ENCODE measurements at regions not wholly inside any gene's neighbourhood (a gene's known extent, or its start where the extent isn't known, plus 50 kb on each side); places are given as distances from the start of the nearest gene placed in this dataset.

DNA sequence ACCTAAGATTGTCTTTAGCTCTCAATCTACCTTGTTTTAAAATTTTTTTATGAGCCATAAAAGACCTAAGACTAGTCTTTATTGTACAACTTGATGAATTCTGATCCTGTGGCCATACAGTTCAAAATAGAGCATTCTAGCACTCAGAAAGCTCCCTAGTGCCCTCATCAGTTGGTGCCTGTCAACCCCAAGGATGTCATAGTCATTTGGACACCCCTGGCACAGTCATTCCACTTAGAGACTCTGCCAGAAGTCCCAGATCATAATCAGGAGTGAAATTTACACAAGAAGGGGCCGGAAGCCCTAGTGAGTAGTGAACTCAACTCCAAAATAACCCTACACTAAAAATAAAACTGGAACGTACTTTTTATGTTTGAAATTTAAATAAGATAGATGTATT lies 80.0 kb upstream of the INSIG1 start:
- Histone ChIP-seq H3K4me3 (ENCODE audit: low read depth, low read length) (no peak overlapping the region), H3K36me3 (replicated peaks) (no peaks in the 10 kb centered on the region), H3K27ac (no peak overlapping the region), H3K27me3 (replicated peaks) (no peaks in the 10 kb centered on the region)
- in situ Hi-C loops (cut with HindIII; ENCODE audit: low pct_ligation_motif_present, low sequenced_read_pairs): no loop called here
- TF ChIP-seq, protein P1, sequence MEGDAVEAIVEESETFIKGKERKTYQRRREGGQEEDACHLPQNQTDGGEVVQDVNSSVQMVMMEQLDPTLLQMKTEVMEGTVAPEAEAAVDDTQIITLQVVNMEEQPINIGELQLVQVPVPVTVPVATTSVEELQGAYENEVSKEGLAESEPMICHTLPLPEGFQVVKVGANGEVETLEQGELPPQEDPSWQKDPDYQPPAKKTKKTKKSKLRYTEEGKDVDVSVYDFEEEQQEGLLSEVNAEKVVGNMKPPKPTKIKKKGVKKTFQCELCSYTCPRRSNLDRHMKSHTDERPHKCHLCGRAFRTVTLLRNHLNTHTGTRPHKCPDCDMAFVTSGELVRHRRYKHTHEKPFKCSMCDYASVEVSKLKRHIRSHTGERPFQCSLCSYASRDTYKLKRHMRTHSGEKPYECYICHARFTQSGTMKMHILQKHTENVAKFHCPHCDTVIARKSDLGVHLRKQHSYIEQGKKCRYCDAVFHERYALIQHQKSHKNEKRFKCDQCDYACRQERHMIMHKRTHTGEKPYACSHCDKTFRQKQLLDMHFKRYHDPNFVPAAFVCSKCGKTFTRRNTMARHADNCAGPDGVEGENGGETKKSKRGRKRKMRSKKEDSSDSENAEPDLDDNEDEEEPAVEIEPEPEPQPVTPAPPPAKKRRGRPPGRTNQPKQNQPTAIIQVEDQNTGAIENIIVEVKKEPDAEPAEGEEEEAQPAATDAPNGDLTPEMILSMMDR (IDR thresholded peaks at IDR 0.05; ENCODE audit: low read depth, low read length, missing control alignments): no peak
- DNase-seq: no peak

DNA sequence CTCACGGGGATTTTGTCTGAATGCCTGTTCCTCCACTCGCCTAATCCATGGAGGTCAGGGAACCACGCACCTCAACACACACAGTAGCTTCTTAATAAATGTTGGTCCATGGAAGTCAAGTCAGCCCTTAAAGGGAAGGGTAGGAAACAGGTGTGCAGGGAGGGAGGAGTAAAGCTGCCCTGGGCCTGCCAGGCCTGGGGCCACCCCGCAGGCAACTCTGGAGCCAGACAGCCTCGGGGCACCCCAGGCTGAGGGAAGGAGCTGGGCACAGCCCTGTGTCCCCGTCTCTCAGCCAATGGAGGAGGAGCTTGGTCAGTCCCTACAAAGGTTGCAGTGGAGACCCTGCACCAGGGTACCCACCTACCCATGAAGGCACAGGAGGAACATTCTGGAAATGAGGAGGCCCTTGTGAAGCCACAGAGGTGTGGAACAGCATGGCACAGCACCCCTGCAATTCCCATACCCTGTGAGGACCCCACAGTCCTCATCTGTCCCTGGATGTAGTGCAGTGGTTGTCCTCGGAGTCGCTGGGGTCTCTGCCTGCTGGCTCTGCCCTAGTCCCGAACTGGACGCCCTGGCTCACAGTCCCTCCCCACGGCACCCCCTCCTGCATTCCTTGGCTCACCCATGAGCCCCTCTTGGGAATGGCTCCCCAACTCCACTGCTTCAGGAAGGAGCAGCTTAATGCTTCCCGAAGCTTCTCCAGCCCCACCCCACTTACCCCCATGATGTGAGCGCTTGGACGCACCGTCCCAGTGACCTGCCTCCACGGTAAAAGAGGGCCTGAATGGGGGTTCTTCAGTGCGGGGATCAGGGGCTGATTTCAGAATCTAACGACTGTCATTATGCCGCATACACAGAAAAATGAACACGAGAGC lies 79.2 kb upstream of the INSIG1 start:
- TF ChIP-seq, protein P1 (IDR thresholded peaks at IDR 0.05; ENCODE audit: low read depth, low read length, missing control alignments): no peak
- in situ Hi-C loops (cut with HindIII; ENCODE audit: low pct_ligation_motif_present, low sequenced_read_pairs): no loop called here
- no peak for DNase-seq
- no peaks in the 10 kb centered on the region for H3K27me3 ChIP-seq (replicated peaks)
- no peaks in the 10 kb centered on the region for H3K36me3 ChIP-seq (replicated peaks)
- H3K27ac ChIP-seq: no peak overlapping the region
- no peak overlapping the region for H3K4me3 ChIP-seq (ENCODE audit: low read depth, low read length)

DNA sequence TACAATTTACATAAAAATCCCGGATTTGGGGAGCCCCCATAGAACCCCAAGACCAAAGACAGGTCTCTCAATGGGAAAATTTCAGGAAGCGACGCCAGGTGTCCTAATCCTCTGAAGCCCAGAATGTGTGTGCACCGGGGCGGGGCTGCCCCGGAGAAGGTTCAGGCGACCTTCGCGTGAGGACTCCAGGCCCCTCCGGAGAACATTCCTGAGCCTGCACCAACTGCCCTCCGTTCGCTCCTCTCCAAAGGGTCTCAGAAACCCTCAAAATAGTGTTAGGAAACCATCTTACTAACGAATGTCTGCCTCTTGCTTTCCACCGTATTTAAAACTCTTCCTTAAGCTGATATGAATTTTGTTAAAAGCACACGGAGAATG lies 78.5 kb upstream of the INSIG1 start:
- in situ Hi-C loops (cut with HindIII; ENCODE audit: low pct_ligation_motif_present, low sequenced_read_pairs): no loop called here
- no peaks in the 10 kb centered on the region for H3K36me3 ChIP-seq (replicated peaks)

DNA sequence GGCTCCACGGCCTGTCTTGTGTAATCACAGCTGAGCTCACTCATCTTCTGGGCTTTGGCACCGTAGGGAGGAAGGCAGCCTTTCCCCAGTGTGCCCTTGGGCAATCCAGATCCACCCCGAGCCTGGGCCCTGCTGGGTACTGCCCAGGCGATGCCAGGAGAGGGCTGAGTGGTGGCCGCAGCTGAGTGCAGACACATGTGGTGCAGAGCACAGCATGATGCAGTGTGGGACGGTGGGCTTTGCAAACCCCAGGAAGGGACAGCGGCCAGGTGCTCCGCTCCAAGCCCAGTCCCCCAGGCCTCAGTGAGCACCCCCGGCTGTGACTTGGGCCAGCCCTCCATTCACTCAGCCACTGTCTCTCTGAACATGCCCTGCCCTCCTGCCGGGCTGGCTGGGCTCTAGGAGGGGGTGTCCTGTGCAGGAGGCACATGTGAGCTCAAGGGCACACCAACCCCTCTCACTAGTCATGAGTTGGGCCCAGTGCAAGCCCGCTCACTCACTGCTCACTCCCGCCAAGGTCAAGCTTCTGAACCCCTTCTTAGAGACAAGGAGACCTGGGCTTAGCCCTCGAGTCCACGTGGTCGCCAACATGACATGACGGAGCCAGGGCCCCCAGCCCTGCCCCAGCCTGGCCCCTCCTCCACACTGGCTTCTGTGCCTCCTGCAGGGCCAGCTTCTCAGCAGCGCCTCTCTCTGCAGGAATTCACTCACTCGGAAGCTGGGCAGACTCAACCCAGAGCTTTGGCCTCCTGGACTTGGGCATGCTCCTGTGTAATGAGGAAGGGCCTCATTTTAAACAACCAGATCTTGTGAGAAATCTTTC lies 77.5 kb upstream of the INSIG1 start:
- no peaks in the 10 kb centered on the region for H3K27me3 ChIP-seq (replicated peaks)
- no peak for DNase-seq
- in situ Hi-C loops (cut with HindIII; ENCODE audit: low pct_ligation_motif_present, low sequenced_read_pairs): no loop called here
- TF ChIP-seq, protein P1 (IDR thresholded peaks at IDR 0.05; ENCODE audit: low read depth, low read length, missing control alignments): no peak
- H3K36me3 ChIP-seq (replicated peaks): no peaks in the 10 kb centered on the region
- H3K27ac ChIP-seq: no peak overlapping the region
- no peak overlapping the region for H3K4me3 ChIP-seq (ENCODE audit: low read depth, low read length)

More for the DNA sequence above, 78.5 kb upstream of the INSIG1 start:
- TF ChIP-seq, protein P1 (IDR thresholded peaks at IDR 0.05; ENCODE audit: low read depth, low read length, missing control alignments): no peak
- Histone ChIP-seq H3K4me3 (ENCODE audit: low read depth, low read length) (no peak overlapping the region), H3K27me3 (replicated peaks) (no peaks in the 10 kb centered on the region), H3K27ac (no peak overlapping the region)
- DNase-seq: no peak

DNA sequence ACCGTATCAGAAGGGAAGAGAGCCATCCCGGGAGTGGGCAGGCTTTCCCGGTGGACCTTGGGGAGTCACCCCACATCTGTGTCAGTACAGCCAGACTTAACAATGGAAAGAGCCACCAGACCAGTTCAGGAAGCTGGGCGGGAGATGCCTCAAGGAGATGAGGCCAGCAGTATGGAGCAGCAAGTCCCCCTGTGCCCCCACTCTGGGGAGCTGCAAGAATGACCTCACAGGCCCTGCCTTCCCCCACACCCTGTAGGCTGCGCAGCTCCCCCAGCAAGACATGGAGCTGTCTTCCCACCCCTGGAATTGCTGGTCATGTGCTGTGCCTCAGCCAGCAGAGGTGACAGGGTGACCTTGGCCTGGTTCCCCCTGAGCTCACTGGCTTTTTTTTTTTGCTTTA lies 76.8 kb upstream of the INSIG1 start:
- TF ChIP-seq, protein P1 (IDR thresholded peaks at IDR 0.05; ENCODE audit: low read depth, low read length, missing control alignments): no peak
- Histone ChIP-seq H3K4me3 (ENCODE audit: low read depth, low read length) (no peak overlapping the region), H3K27me3 (replicated peaks) (no peaks in the 10 kb centered on the region), H3K36me3 (replicated peaks) (no peaks in the 10 kb centered on the region), H3K27ac (no peak overlapping the region)
- no peak for DNase-seq
- in situ Hi-C loops (cut with HindIII; ENCODE audit: low pct_ligation_motif_present, low sequenced_read_pairs): no loop called here

All from brain microvascular endothelial cell (primary cell).